GM18951 (cell line): ENCODE measurements at regions not wholly inside any gene's neighbourhood (a gene's known extent, or its start where the extent isn't known, plus 50 kb on each side); places are given as distances from the start of the nearest gene placed in this dataset.

Experiments
- POLR2A ChIP-seq: IDR thresholded peaks from 4 replicates; pipeline ENCODE4 v1.6.1; 2011; ENCODE audit warnings: mild to moderate bottlenecking; ENCODE audit not compliant: insufficient read length, insufficient read depth; ENCODE audit errors: extremely low read depth
- in situ Hi-C: fragments of 300-500 bp; cut with MboI; formaldehyde crosslinking; loops from one replicate; pipeline ENCODE4 v1.12.0; 2022; ENCODE audit warnings: low sequenced_read_pairs, mixed read lengths, inconsistent platforms; ENCODE audit not compliant: unreplicated experiment

DNA sequence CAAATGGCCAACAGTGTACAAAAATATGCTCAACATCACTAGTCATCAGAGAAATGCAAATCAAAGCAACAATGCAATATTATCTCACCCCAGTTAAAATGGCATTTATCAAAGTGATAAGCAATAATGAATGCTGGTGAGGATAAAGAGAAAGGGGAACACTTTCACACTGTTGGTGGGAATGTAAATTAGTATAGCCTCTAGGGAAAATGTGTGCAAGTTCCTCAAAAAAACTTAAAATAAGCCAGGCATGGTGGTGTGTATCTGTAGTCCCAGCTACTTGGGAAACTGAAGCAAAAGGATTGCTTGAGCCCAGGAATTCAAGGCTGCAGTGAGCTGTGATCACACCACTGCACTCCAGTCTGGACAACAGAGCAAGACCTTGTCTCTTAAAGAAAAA, 572.1 kb downstream of the NLGN4X start:
- in situ Hi-C loops, result no loop called here
- no peak for TF ChIP-seq POLR2A

DNA sequence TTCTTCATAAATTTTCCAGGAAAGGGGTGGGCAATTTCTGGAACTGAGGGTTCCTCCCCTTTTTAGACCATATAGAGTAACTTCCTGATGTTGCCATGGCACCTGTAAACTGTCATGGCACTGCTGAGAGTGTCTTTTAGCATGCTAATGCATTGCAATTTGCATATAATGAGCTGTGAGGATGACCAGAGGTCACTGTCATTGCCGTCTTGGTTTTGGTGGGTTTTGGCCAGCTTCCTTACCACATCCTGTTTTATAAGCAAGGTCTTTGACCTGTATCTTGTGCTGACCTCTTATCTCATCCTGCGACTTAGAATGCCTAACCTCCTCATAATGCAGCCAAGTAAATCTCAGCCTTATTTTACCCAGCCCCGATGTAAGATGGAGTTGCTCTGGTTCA, 577.8 kb downstream of the NLGN4X start:
- no peak for TF ChIP-seq POLR2A
- in situ Hi-C loops, result no loop called here

DNA sequence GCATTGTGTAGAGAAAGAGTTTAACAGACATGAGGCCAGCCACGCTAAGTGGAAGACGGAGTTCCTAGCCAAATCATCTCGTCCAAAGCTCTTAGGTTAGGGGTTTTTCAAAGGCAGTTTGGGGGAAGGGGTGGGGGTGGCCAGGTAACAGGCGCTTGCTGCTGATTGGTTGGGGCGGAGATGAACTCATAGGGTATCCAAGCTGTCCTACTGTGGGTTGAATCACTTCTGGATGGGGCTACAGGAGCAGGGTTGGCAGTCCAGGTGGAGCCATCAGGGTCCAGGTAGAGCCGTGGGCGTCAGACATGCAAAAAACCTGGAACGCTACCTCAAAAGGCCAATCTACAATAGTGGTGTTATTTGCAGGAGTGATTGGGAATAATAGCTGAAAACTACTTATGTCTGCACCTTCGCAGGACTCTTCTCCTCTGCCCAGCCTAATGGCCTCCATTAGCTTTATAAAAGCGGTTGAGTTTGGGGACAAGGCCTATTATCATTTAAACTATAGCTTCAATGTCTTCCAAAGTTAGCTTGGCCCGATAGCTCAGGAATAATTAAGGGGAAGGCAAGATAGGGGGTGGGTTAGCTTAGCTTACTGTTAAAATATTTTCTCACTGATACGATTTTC, 579.6 kb downstream of the NLGN4X start:
- TF ChIP-seq POLR2A, result no peak
- in situ Hi-C loops, result no loop called here

DNA sequence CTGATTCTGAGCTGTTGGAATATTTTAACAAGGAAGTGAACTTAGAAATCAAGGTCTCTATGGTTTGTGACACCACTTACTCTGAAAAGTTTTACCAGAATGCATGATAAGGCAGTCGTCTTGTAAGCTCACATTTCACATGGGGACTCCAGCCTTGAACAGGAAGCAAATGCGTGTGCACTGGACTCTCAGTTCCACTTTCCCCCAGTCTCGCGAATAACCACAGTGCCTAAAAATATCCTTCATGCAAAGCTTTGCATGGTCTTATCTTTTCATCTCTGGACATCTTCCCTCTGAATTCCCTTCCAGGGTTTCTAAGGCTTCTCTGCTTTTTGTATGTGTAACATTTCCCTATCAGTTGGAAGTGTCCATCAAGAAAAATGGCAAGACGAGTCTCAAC, 581.8 kb downstream of the NLGN4X start:
- TF ChIP-seq POLR2A, result no peak
- in situ Hi-C loops, result no loop called here

DNA sequence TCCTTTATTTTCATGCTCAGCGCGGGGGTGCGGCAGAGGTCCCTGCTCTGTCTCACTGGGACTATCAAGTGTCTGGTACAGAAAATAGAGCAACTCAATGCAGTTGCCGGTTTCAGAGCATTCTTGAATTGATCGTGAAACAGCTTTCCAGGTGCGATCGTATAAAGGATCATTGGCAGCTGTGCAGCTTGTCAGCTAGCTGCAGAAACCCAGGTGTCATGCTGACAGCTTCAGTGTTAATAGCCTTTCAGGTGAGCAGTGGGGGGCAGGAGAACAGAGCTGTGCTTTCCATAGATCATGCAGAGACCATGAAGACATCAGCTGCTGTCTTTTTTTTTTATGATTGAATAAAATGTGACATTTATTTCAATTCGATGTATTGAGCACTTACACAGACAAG, 583.9 kb downstream of the NLGN4X start:
- TF ChIP-seq POLR2A, result no peak
- in situ Hi-C loops, result no loop called here

DNA sequence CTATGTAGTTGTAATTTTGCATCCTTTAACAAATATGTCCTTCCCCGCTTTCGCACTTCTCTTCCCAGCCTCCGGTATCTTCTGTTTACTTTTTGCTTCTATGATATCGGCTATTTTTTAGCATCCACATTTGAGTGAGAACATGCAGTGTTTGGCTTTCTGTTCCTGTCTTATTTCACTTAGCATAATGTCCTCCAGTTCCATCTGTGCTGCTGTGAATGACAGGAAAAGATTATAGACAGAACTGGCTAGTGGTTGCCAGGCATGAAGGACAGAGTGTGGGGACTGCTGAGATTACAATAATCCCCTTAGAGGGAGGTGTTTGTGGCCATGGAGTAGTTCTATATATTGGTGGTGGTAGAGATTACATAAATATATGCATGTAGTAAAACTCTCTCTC, 588.6 kb downstream of the NLGN4X start:
- no peak for TF ChIP-seq POLR2A
- in situ Hi-C loops, result no loop called here

DNA sequence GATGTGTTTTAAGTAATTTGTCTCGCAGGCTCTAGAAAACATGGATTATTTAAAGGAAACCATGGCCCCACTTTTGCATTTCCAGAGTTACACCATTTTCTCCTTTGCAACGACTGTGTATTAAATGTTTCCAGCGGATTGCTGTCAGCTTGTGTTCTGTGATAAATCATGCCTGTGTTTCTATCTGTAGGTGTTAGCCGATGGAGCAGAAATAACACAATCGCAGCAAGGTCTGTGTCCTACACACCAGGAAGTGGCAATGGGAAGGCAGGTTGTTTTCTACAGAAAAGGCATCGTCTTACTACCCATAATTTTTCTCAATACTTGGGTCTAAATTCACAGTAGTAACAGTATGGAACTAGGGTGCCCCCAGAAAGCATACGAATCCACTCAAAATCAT, 590.1 kb downstream of the NLGN4X start:
- no peak for TF ChIP-seq POLR2A
- in situ Hi-C loops, result no loop called here

DNA sequence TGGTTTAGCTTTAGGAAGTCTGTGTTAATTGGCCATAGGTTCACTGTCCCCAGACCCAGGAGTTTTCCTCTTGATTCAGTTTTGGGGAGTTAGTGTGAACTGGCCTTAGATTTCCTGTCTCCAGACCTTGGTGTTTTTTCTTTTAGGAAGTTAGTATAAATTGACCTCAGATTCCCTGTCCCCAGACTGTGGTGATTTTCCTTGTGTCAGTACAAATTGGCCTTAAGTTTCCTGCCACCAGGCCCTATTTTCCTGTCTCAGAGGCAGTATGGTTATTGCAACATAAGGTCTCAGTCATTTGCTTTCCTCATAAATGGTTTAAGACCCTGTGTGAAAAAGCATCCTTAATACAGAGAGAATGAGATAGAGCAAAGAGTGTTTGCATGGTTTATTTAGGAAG, 595.8 kb downstream of the NLGN4X start:
- in situ Hi-C loops, result no loop called here

DNA sequence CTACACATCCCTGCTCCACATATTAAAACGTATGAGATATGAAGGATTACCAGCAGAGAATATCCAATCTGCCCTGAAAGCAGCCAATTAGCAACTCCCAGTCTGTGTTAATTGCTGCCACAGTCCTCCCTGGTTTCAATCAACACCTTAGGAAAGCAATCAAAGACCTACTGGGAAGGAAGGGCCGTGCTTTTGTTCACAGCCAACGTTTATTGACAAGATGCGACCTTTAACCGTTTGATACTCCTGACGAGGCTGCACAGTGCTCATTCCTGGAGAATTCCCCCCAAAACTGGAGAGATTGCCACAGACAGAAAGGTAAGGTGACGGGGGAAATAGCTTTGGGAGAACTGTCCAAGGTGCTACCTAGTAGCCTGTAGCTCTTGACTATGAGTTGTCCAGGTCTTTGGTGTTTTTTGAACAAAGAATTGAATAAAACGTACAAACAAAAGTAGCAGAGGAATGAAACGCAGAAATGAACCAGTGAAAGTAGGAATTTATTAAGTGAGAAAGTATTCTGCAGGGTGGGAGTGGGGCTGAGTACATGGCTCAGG, 596.5 kb downstream of the NLGN4X start:
- in situ Hi-C loops, result no loop called here
- TF ChIP-seq POLR2A, result no peak

More for the DNA sequence above, 595.8 kb downstream of the NLGN4X start:
- TF ChIP-seq POLR2A, result no peak

DNA sequence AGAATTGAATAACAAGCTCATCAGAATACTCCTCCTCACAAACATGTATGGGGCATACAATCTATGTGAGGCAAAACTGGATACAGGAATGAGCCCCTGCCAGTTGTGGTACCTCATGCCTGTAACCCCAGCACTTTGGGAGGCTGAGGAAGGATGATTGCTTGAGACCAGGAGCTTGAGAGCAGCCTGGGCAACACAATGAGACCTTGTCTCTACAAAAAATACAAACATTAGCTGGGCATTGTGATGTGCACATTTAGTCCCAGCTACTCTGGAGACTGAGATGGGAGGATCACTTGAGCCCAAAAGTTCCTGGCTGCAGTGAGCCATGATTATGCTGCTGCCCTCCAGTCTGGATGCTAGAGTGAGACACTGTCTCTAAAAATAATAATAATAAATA, 611.0 kb downstream of the NLGN4X start:
- no peak for TF ChIP-seq POLR2A
- in situ Hi-C loops, result no loop called here

DNA sequence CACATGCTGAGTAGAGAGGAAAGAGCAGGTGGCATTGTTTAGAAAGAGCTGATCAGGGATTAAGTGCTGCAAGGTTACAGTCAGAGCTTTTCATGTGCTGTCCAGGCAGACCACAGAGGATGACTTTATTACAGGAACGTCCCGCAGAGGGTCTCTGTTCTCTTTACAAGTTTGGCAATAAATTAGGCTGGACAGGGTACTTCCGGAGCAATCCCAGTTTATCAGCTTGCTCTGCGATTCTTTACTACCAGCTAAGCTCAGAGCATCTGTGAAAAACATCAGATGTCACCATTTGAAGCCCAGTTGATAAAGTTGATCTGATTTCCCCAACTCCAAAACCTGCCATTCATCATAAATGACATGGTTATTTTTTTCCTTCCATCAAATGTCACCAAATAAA, 633.1 kb downstream of the NLGN4X start:
- in situ Hi-C loops, result no loop called here
- no peak for TF ChIP-seq POLR2A

DNA sequence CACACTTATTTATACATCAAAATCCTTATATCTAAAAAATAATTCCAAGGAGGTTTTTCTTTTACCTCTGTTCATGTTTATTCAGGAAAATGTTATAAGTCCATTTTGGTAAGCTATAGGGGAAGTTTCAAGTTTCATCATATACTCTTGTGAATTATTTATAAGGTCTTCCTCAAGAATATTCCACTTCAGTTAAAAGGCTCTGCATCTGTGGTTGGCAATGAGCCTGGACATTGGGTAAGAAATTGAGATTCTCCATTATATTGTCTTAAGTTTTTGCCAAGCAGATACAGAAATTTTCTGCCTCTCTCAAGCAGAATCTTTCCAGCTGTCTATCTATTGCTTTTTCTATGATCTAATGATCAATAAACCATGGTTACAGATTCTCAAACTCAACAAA, 641.9 kb downstream of the NLGN4X start:
- no peak for TF ChIP-seq POLR2A
- in situ Hi-C loops, result no loop called here

DNA sequence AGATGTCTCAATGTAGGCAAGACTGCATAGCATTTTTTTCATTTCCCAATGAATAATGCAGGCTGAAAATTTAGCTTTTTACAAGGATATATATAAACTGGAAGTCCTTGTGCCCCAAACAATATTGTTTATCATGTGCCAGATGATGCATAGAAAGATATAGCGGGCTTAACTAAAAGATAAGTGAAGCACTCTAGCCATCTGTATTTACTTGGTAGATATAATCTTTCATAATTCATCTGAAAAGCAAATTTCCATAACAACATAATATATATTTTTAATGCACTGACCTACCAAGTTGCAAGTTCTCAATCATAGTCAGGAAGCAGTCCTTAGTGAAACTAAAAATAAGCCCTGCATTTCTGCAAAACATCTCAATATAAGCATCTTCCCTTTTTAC, 653.3 kb downstream of the NLGN4X start:
- no peak for TF ChIP-seq POLR2A
- in situ Hi-C loops, result no loop called here

DNA sequence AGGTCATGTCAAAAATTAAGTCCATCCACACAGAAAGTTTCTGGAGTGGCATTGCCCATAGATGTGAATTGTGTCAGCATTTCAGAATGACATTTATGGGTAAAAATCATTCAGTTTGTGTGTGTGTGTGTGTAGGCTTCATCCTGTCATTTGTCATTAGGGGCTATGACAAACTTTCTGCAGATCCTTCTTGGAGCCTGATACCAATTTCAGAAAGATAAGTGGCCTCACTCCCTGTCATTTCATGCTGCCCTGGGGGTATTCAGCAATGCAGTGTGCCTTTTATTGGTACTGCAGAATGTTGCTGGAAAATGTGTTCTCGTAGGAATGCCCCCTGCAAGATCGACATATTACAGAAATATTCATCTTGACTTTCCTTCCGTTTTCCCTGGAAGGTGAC, 659.7 kb downstream of the NLGN4X start:
- TF ChIP-seq POLR2A, result no peak
- in situ Hi-C loops, result no loop called here

DNA sequence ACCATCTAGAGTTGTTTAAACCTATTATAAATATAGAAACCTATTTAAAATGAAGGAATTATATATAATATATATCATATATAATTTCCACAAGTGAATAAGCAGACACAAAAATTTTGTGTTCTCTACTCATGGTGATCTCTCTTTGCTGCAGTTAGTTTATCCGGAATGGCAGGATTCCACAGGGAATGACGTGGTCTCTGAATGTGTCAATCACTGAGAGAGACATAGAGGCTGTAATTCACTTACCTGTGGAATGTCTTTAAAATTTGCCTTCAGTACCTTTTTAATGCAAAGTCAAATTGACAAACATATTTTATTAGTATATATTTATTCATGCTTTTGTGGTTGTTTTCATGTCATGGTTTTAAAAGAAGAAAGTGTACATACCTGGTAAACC, 669.3 kb downstream of the NLGN4X start:
- TF ChIP-seq POLR2A, result no peak
- in situ Hi-C loops, result no loop called here
